22Rv1 (cell line): ENCODE measurements at regions not wholly inside any gene's neighbourhood (a gene's known extent, or its start where the extent isn't known, plus 50 kb on each side); places are given as distances from the start of the nearest gene placed in this dataset.

Experiments
- CTCF ChIP-seq: fragments of 450-650 bp; IDR thresholded peaks from 2 replicates; pipeline ENCODE4 v1.5.1; 2017; ENCODE audit warnings: mild to moderate bottlenecking
- ZFX ChIP-seq: fragments of 450-650 bp; IDR thresholded peaks from 2 replicates; pipeline ENCODE4 v1.6.1; 2017; ENCODE audit warnings: antibody characterized with exemption, borderline replicate concordance

- TF ChIP-seq CTCF = no peak
- TF ChIP-seq ZFX = no peak
These were observed 317.4 kb downstream of the ASMT start for GRCh38 chrX:1932231-1932630.
